Renal cortical epithelial cell (primary cell): ENCODE measurements at regions not wholly inside any gene's neighbourhood (a gene's known extent, or its start where the extent isn't known, plus 50 kb on each side); places are given as distances from the start of the nearest gene placed in this dataset.
"Not testable (repeated sequence)": the region's sequence is repeated elsewhere in the genome, so short reads cannot be mapped to it uniquely, and the experiment has no call there.

Experiments
- DNase-seq: peaks from one replicate; pipeline ENCODE4 v3.0.0-alpha.2; 2011; ENCODE audit warnings: low read depth

GRCh38 chr10:23493711-23494110, 54.8 kb downstream of the OTUD1 start:
- peak; percentile 9 for DNase-seq

- DNase-seq = no peak
Observed at GRCh38 chr10:23496727-23497126, 57.9 kb downstream of the OTUD1 start.

GRCh38 chr10:23499372-23500132, 60.7 kb downstream of the OTUD1 start:
- no peak for DNase-seq

GRCh38 chr10:23505797-23506465, 67.1 kb downstream of the OTUD1 start:
- DNase-seq = no peak

DNA sequence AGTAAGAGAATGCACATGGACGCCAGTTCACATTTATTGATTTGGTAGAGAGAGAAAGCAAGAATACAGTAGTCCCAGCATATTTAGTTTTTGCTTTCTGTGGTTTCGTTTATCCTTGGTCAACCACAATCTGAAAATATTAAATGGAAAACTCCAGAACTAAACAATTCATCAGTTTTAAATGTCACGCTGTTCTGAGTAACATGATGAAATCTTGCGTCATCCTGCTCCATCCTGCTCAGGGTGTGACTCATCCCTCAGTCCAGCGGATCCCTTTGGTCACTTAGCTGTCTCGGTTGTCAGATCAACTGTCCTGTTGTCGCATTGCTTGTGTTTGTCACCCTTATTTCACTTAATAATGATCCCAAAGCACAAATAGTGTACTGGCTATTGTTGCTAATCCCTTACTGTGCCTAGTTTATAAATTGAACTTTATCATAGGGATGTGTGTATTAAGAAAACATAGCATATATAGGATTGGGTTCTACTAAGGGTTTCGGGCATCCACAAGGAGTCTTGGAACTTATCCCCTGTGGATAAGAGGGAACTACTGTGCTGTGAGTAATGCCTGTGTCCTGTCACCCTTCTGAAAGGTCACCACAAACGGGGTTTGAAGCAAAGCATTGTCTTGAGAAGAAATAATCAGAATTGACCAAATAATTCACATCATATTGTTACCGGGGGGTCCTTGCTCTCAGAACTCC, 73.6 kb downstream of the OTUD1 start:
- DNase-seq = peak; percentile 72

DNA sequence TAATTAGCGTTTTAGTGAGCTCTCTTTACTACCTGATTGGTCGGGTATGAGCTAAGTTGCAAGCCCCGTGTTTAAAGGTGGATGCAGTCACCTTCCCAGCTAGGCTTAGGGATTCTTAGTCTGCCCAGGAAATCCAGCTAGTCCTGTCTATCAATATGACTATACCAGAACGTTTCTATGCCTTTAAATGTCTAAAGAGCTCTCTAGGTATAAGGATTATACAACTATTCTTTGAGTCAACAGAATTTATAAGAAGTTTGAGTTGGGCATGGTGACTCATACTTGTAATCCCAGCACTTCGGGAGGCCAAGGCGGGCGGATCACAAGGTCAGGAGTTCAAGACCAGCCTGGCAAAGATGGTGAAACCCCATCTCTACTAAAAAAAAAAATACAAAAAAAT, 74.7 kb downstream of the OTUD1 start:
- not testable (repeated sequence) for DNase-seq

GRCh38 chr10:23514321-23514720, 75.4 kb downstream of the OTUD1 start:
- peak; percentile 54 for DNase-seq

GRCh38 chr10:23516530-23516929, 77.7 kb downstream of the OTUD1 start:
- peak; percentile 46 for DNase-seq

- DNase-seq = no peak
Observed at GRCh38 chr10:23517155-23517554, 78.3 kb downstream of the OTUD1 start.

GRCh38 chr10:23521735-23522134, 82.9 kb downstream of the OTUD1 start:
- no peak for DNase-seq

GRCh38 chr10:23522345-23522744, 83.5 kb downstream of the OTUD1 start:
- DNase-seq = peak; percentile 60

GRCh38 chr10:23523251-23523650, 84.4 kb downstream of the OTUD1 start:
- no peak for DNase-seq

- DNase-seq = peak; percentile 69
Observed at GRCh38 chr10:23525406-23525805, 86.5 kb downstream of the OTUD1 start.

GRCh38 chr10:23528419-23528818, 89.5 kb downstream of the OTUD1 start:
- no peak for DNase-seq

GRCh38 chr10:23529625-23530024, 90.8 kb downstream of the OTUD1 start:
- DNase-seq = no peak

DNA sequence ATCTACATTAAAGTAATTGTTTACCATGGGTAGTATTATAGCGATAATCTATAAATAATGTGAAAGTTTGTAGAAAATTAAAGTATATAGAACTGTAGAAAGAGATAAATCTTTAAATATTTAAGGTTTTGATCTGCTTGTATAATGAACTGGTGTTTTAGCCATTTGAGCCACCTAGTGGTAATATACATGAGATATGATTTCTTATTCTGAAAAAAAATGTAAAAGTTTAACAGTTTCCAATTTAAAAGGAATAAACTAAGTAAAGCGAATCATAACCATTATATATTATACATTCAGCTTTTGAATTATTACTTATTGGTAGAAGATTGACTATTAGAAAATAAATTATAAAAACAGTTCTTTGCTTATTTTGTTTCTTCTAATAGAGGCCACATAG, 91.2 kb downstream of the OTUD1 start:
- DNase-seq = no peak

DNA sequence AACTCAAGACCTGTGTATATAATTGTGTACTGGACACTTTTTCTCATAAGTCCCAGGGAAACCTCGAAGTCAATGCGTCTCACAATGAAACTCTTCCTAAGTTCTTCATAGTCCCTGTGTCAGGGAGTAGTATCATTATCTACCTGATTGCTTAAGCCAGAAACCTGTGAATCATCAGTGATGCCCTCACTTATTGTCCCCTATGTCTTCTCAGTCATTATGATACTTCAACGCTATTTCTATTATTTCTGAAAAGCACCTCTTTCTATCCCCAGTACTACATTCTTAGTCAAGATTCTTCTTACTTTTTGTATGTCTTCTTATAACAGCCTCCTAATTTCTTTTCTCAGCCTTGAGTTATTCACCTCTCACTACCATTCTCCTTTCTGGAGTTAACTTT, 94.3 kb downstream of the OTUD1 start:
- DNase-seq = no peak

DNA sequence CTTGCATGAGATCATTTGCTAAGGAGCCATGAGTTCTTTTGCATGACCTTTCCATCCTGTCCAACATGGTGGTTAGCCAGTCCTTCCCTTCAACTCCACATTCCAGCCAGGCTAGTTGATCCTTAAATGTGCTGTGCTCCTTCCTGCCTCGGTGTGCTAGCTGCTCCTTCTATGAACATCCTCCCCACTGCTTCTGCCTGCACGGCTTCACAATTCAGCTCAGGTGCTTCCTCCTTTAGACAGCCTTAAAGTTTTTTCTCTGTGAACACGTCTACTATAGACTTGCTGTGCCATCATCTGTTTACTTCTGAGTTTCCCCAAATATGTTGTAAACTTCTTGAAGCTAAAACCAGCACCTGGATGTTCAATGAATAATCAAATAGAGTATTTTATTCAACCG, 95.5 kb downstream of the OTUD1 start:
- DNase-seq = no peak

DNA sequence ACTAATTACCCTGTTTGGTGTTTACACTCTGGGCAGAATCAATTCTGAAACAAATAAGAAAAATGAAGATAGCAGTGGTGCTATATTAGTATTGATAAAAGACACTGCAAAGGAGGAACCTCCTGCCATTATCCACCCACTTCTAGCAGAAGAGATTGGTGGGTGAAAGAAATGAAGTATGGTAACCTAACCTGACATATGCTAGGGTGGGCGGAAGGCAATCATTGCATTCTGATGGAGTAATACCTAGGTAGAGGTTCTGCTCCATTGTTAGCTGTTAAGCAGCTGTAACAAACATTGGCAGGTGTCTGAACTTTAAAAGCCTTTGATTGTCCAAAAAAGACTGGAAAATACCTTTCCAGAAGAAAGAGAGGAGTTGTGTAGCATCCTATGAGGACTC, 95.9 kb downstream of the OTUD1 start:
- DNase-seq = no peak

DNA sequence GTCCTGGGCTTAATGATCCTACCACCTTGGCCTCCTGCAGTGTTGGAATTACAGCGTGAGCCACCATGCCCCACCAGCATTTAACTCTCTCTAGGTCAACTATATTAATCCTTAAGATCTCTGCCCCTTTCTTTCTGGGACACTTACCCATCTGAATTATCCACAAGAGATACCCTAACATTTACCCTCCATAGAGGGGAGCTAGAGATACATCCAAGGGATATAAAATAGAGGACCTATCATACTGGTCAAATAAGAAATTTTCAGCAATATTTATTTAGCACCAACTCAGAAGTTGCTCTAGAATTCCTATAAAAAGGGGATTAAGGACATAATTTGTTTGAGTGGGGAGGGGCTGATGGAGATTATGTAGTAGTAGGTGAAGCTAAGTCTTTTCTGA, 96.5 kb downstream of the OTUD1 start:
- peak; percentile 11 for DNase-seq

GRCh38 chr10:23538968-23539367, 100.1 kb downstream of the OTUD1 start:
- DNase-seq = no peak

DNA sequence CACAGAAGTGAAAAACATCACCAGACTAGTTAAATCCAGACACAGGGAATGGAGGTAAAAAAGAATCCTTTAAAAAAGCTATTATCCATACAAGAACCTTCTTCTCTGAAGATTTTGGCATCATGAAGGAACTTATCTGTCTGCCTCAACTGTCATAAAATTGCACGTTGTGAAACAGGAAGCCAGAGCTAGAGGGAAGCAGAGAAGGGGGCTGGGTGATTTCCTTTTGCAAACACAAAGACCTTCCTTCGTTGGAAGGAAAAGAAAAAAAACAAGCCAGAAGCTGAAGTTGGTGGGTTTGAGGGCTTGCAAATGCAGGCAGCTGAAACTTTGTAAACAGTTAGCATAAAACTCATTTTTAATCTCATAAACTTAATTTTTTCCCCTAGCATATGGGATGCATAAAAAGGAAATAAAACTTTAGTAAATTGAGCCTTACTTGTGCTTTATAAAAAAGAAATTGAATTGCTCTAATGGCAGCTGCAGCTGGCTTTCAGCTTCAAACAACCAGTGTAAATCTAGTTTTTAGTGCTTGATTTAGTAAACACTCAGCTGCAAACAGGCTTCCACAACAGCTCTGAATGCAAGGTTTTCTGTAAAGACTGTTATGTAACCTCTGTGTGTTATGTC, 101.6 kb downstream of the OTUD1 start:
- DNase-seq = no peak
